ENCODE measurements at regions not wholly inside any gene's neighbourhood (a gene's known extent, or its start where the extent isn't known, plus 50 kb on each side); places are given as distances from the start of the nearest gene placed in this dataset.
"Not testable (repeated sequence)": the region's sequence is repeated elsewhere in the genome, so short reads cannot be mapped to it uniquely, and the experiment has no call there.

DNA sequence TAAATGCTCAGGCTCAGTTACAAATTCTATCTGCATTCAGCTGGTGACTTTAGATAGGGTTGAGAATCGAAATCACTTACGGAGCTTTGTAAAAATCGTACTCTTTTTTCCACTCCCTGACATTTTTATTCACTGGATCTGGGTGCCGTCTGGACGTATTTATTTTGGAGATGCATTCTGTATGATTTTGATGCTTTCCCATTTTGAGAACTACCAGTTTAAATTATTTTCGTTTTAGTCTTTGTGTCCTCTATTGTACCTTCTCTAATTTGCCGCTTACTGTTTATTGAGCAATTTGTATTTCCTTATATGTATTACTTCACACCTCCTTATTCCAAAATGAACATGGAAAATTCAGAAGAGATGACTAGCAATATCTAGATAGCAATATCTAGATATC is 96.2 kb downstream of the FASLG start:
- no peak for DNase-seq

DNA sequence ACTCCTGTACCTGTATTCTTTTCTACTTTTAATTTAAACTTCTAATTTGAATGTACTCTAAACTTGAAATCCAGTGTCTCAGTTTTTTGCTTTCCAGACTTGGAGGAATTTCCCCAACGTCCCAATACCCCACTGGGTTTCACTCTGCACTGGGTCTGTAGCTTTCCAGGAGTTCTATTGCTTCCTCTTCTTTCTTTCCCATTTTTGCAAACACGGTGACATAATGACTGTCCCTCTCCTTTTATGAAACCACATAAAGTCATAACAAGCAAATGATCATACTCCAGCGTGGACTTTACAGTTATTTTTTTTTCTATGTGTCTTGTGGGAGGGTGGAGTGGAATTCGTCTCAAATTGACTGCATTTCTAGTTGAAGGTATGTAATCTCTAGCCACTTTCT is 97.1 kb downstream of the FASLG start:
- no peak for DNase-seq

DNA sequence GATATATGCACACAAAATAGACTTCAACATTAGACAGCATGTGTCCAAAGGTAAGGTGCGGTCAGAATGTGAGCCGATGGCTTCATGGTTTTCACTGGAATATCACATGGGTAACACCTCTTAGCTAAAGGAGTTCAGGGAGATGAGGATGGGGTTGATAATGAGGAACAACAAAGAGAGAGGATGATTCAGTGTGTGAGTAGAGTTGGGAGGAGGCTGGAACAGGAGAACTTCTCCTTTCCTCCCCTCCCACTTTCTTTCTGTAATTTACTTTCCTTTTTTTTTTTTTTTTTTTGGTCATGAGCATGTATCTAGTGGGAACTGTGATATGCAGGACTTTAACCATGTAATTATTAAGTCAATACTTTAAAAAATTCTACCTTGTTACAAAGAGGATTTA is 99.4 kb downstream of the FASLG start:
- no peak for DNase-seq

DNA sequence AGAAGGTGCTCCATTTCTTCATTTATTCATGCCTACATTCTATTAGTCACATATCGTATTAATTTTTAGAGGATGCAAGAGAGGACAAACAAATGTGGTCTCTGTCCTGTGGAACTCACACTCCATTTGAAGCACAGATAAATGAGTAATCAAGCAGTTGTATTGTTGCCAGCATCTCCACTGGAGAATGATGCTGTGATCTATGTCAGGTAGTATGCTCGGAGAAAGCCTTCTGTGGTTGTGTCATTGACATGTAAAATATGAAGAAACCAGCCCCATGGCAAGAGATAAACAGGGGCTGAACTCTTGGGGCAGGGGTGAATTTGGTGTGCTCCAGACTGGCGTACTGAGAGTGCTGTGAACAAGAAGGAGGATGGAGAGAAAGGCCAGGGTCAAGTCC is 101.2 kb downstream of the FASLG start:
- DNase-seq, result no peak

DNA sequence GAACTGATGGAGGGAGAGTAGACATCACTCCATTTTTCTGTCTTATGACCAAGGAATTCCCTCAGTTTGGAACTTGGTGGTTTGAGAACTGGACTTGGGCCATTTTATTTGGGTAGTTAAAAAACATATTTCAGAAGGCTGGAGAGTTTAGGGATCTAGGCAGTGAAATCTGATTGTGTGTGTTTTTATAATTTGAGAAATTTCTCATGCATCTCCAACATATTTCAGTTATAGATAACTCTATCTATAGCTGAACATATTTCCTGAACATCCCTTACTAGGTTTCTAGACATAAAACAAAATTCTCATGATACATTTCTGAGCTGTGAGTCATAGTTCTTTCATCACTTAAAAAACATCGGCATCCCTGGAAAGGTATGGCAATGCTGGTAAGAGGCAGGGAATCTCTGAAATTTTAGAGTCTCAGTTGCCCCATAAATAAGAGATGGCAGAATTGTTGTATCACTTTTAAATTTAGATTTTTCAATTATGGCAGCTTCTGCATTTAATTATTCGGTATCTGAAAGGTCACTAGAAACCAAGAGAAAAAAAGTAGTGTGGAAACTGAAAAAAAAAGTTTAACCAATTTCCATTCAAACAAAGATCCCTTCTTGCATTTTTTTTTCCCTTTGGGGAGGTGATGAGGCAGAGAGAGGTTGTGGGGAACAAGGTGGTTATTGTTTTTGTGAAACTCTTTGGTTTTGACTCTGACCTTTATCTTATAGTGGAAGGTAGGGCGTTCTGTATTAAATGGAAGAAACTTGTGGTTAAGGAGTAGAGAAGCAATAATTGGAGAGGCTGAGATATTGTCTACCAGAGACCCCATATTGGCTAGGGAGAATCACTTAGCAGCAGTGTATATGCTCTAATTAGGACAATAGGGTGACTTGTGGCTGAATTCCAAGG is 102.9 kb downstream of the FASLG start:
- no peak for DNase-seq

DNA sequence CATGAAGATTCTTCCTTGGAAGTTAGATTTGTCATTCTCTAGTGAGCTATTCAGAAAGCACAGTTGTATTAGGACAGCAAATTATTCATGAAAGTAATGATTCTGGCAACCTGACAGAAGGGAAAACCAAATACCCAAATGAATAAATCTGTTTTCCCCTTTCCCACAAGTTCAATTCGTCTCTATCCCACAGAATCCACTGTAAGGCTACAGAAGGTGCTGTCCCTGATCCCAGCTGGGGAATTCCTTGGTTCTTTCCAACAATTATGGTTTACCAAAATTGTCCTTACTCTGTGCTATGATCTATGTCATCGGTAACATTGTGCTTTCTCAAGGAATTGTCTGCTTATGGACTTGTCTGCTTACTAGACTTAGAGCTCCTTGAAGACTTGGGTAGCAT is 104.2 kb downstream of the FASLG start:
- no peak for DNase-seq

DNA sequence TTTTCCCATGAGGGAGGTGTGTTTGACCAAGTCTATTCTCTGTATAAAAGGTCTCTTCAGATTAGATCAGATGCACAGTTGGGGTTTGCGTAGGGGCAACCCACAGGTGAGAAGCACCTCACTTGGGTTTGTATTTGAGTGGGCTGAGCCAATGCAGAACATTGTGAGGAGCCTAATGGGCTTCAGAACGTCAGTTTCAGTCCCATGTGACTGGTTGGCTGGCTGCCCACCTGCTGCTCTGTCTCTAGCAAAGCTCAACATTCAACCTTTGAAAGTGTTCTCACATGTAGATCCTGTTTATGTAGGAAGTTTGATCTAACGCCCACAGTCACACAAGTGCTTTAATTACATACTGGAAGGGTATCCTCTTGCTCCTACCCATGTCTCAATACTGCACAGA is 105.5 kb downstream of the FASLG start:
- no peak for DNase-seq

DNA sequence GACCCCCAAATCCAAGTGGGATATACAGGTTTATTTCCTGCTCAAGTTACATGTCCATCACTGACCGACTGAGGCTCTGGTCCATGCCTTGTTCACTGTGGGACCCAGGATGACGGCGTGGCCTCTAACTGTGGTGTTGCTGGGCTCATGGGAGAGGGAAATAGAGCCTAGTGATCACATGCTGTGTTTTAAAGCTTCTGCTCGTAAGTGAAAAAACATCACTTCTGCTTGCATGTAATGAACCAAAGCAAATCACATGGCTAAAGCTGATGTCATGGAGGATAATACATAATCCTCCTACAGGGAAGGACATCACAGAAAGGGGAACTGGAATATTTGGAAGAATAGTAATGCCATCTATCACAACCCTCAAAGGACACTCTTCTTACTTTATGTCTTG is 107.6 kb downstream of the FASLG start:
- DNase-seq, result no peak

DNA sequence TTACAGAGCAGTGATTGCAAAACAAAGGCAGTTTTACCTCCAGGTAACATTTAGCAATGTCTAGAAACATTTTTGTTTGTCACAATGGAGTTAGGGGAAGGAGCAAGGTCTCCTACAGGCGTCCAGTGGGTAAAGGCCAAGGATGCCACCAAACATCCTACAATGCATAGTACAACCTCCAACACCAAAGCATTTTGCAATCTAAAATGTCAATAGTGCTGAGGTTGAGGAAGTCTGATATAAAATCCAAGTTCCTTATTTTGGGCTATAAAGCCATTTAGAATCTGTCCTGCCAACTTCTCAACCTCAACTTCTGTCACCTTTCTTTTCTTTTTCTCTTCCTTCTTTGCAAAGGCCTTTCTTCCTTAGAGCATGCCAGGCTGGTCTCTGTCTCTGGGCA is 111.2 kb downstream of the FASLG start:
- DNase-seq, result no peak

DNA sequence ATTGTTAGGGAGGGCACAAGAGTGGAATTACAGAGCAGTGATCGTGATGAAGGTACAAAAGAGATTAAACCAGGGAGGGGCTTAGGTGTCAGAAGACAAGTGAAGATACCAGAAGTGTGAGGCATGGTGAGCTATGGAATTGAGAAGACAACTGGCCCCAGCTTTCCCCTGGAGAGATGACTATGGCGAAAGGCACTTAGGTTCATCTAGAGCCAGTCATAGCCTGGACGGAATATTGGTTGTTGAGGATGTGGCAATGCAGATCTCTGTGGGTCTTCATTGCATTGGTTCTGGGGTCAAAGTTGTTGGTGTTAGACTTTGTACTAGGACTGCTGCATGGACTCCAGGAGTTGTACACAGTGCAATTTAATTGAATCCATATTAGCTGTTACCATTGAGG is 115.7 kb downstream of the FASLG start:
- no peak for DNase-seq

DNA sequence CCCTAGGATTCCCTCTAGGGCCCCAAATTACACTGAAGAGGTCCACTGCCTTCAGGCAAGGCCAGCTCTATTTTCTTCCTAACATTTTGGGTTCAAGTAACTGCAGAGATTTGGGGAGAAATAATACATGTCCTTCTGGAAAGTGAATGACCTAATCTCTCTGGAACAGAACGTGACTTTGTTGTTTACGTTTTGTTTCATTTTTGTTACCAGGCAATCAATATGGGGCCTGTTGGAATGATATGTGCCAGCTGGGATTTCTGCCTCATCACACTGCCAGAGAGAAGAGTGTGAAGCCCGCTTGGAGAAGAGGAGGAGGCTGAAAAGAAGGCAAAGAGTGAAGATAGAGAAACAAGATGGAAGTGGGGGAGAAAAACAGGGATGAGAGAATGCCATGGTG is 116.7 kb downstream of the FASLG start:
- DNase-seq, result no peak

DNA sequence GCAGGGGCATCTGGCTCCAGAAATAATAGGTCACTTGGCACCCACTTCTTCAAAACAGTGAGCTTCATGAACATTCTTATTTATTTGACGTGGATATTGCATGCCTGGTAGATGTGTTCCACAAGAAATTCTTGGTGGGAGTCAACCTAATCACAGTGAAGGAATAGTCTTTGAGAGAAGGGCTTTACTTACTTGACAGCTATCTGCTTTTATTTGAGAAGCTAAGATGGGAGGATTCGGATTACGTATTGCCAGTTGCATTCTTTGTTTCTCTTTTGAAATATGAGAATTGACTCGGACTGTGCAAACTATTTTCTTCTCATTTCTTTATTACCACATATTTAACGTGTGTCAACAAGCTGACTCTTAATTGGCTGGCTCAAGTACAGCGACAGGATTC is 117.2 kb downstream of the FASLG start:
- no peak for DNase-seq

DNA sequence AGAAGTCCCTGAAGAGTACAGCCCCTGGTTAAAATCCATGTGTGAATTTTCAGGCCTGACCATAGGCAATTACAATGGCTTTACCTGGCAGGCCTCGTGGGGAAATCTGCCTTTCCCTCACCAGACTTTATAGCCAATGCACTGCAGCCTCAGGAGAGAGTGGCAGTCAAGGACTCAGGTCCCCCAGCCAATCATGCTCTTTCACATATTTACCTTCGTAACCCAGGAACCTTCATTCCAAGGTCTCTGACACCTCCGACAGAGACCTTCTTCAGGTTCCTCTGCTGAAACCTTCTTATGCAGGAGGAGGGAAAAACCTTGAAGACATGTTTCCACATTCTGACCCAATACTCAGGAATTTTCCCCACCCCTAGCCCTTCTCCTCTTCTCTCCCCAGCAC is 118.9 kb downstream of the FASLG start:
- no peak for DNase-seq

DNA sequence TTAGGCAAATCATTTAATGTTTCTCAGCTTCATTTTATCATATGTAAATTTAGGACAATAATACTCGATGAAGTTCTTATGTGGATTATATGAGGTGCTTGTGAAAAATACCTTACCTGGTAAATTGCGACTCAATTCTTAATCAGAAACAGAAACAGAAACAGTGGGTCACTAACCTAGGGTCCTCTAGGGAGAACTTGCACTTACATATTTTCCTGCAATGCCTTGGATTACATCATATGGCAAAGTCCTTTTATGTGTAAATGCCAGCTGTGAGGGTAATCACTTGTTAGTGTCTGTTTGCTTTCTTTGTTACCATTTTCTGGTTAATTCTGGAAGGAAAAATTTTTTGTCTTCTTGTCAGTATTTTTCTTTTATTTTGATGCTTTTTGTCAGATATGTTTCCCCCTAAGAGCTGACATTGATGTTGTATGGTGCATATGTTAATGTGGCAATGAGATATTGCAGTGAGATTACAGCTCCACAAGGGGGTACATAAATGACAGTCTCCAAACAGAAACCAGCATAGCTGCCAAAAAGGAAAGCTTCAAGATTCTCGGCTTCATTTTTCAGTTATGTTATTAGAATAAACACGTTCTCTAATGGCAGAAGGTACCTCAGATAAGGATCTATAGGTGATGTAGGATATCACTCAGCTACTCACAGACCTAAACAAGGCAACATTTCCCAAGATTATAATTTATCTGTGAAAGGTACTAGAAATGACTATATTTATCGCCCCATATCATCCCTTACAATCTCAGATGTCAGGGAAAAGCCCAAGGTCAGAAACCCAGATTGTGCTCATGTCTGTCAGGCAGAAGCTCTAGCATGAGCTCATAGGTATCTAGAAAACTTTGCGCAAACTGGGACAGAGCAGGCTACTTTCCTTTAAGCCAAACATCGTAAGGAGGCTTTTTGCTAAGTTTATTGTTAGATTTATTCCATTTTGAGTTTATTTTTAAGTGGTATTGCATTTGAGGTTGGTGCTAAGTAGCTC is 119.9 kb downstream of the FASLG start:
- no peak for DNase-seq

DNA sequence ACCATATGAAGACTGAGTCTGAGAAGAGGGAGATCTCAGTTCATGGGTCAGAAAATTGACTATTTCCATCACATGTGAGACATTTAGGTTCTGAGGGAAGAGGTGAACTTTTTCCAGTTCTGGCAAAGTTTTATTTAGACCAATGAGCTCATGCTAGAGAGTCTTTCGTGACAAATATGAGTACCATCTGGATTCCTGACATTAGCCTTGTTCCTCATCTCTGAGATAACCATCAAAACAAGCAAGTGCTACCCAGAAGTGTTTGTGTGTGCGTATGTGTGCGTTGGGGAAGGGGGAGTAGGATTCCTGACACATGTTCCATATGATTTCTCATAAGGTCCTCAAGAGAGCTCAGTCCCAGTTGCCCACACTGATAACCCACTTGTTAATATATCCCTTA is 120.6 kb downstream of the FASLG start:
- no peak for DNase-seq

DNA sequence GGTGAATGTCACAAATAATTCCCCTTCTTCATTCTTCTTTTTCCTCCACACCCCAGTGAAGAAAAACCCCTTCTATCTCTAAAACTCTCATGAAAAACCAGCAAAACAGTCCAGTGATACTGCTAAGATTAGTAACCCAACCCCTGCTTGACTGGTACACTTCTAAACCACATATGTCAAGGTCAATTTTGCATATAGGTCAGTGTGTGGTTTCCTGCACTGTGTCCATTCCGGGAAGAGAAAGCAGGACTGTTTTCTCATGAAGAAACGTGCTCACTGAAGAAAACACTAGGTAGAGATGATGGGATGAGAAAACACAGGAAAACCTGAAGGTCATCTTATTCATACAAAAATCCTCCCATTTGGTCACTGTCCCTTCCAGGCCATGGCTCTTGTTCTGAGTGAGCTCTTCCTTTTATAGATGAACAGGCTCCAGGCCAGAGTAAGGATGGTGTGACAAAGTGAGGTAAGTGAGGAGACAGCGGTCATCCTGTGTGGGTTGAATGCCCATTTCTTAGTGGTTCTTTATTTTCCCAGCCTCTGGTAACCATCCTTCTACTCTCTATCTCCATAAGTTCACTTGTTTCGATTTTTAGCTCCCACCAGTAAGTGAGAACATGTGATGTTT is 122.7 kb downstream of the FASLG start:
- no peak for DNase-seq

DNA sequence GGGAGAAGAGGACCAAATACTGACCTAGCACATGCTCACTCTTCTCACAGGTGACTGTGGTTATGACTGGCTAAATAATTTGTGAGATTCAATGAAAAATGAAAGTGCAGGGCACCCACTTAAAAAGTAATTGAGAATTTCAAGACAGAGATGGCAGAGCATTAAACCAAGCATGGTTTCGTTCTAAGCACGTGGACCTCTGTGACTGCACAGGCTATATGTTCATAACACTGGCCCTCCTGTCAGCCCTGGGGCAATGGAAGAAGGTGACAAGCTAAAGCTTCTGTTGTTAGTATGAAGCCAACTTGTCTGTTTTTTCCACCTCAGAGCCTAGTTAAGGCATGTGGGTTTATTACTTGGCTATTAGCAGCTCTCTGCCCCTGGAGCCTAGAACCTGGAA is 130.9 kb downstream of the FASLG start:
- DNase-seq, result no peak

DNA sequence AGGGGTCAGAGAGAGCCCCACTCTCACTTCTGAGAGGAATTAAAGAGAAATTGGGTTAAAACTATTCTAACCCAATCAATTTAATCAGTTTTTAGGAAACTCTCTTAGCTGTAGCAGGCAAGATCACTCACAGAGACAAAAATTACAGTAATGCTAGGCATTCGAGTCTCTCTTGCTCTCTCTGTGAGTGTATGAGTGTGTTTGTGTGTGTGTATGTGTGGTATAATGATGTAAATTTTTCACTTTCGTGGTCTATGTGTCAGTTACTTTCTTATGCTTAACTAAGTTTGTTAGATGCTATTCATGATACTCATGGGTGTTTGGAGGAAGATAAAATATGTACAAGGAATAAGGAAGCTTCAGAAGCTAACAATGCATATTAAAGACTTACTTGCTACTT is 131.3 kb downstream of the FASLG start:
- no peak for DNase-seq

DNA sequence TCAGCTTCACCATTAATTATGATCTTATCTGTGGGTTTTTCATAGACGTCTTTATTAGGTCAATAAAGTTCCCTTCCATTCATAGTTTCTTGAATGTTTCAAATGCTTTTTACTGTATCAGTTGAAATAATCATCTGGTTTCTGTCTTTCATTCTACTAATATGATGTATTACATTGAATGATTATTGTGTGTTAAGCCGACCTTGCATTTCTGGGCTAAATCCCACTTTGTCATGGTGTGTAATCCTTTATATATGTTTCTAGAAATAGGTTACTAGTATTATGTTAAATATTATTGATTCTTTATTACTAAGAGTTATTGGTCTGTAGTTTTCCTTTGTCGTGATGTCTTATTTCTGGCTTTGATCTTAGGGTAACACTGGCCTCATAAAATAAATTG is 134.9 kb downstream of the FASLG start:
- DNase-seq, result no peak

DNA sequence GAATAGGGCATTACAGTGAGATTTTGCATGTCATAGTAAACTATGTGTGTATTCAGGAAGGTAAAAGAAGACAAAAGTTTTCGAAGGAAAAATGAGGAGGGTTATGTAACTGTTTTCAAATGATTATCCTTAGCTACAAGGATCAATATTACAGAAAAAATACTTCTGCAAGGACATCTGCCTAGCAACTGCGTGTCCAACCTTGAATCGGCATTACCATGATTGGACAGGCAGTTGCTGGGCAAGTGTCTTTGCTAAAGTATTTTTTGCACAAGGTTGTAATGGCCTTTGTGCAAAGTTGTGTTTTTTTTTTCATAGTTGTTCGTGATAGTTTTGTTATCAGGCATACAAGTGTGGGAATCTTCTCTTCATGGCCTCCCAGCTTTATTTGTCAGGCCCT is 136.8 kb downstream of the FASLG start:
- DNase-seq, result no peak

DNA sequence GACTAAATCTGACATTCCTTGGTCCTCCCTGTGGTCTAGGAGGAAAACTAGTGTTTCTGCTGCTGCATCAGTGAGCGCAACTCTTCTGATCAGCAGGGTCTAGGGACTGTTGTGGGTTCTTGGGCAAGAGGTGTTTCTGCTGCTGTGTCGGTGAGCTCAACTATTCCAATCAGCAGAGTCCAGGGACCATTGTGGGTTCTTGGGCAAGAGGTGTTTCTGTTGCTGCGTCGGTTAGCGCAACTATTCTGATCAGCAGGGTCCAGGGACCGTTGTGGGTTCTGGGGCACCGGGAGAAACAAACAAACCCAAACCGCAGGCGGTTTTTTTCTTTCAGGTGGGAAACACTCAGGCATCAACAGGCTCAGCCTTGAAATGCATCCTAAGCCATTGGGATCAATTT is 140.9 kb downstream of the FASLG start:
- DNase-seq, result not testable (repeated sequence)

DNA sequence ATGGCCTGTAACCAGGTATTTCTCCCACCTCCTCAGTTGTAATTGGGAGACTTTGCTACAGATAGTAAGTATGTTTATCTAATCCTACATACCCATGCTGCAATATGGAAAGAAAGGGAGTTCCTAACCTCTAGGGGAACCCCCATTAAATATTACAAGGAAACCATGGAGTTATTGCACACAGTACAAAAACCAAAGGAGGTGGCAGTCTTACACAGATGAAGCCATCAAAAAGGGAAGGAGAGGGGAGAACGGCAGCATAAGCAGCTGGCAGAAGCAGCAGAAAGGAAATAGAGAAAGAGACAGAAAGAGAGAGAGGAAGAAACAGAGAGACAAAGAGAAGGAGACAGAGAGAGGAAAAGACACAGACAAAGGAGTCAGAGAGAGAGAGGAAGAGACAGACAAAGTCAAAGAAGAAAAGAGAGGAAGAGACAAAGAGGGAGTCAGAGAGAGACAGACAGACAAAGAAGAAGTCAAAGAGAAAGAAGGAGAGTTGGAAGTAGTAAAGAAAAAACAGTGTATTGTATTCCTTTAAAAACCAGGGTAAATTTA is 142.9 kb downstream of the FASLG start:
- DNase-seq, result no peak

DNA sequence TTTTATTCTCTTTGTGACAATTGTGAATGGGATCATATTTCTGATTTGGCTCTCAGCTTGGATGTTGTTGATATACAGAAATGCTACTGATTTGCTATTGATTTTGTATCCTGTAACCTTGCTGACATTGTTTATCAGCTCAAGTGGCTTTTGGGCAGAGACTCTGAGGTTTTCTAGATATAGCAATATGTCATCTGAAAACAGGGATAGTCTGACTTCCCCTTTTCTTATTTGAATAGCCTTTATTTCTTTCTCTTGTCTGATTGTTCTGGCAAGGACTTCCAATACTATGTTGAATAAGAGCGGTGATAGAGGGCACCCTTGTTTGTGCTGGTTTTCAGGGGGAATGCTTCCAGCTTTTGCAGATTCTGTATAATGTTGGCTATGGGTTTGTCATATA is 150.8 kb downstream of the FASLG start:
- DNase-seq, result no peak

All from NCI-H510A (cell line).